Panc1 (cell line): ENCODE measurements at regions not wholly inside any gene's neighbourhood (a gene's known extent, or its start where the extent isn't known, plus 50 kb on each side); places are given as distances from the start of the nearest gene placed in this dataset.

Experiments
- POLR2AphosphoS5 ChIP-seq: IDR thresholded peaks from 2 replicates; pipeline ENCODE4 v1.6.1; 2012; ENCODE audit warnings: mild to moderate bottlenecking, low read depth, low read length, moderate library complexity
- TCF7L2 ChIP-seq: IDR thresholded peaks from 2 replicates; pipeline ENCODE4 v1.6.1; 2011; ENCODE audit warnings: mild to moderate bottlenecking, low read depth, low read length, inconsistent platforms
- TF ChIP-seq, protein P1 (sequence below): fragments of 450-650 bp; IDR thresholded peaks from 2 replicates; pipeline ENCODE4 v1.5.1; 2017; ENCODE audit warnings: mild to moderate bottlenecking

DNA sequence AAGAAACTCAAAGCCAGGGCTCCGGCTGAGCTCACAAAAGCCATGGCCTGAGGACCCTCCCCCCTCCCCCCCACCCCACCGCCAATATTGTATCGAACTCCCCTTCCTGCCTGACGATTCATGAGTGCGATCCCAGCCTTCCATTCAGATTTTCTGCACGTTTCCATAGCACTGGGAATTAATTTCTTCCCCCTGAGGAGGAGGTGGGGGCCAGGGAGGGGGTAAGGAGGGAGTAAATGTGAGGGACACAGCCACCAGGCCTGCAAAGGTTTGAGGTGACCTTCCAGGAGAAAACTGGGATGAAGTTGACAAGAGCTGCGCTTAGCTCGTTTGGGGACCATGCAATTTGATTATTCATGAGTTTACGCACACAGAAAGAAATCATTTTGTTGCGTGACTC, 527.7 kb downstream of the MN1 start:
- TF ChIP-seq, protein P1, sequence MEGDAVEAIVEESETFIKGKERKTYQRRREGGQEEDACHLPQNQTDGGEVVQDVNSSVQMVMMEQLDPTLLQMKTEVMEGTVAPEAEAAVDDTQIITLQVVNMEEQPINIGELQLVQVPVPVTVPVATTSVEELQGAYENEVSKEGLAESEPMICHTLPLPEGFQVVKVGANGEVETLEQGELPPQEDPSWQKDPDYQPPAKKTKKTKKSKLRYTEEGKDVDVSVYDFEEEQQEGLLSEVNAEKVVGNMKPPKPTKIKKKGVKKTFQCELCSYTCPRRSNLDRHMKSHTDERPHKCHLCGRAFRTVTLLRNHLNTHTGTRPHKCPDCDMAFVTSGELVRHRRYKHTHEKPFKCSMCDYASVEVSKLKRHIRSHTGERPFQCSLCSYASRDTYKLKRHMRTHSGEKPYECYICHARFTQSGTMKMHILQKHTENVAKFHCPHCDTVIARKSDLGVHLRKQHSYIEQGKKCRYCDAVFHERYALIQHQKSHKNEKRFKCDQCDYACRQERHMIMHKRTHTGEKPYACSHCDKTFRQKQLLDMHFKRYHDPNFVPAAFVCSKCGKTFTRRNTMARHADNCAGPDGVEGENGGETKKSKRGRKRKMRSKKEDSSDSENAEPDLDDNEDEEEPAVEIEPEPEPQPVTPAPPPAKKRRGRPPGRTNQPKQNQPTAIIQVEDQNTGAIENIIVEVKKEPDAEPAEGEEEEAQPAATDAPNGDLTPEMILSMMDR = no peak
- TF ChIP-seq POLR2AphosphoS5 (no peak), TCF7L2 (no peak)
